Keratinocyte (primary cell): ENCODE measurements at regions not wholly inside any gene's neighbourhood (a gene's known extent, or its start where the extent isn't known, plus 50 kb on each side); places are given as distances from the start of the nearest gene placed in this dataset.

Source experiments
- DNase-seq: peaks from one replicate; pipeline ENCODE4 v3.0.0-alpha.2; 2011; ENCODE audit warnings: low read depth, missing footprints, low spot score
- FAIRE-seq: peaks from 2 replicates; lab custom pipeline; 2011; peaks lifted over from hg19 to GRCh38; lab: Jason Lieb, UNC
- H2AFZ ChIP-seq: 2 replicates; pipeline ENCODE4 v1.6.0; 2012; ENCODE audit warnings: low read length, control low read depth, inconsistent platforms; ENCODE audit not compliant: control insufficient read depth
- H3K27ac ChIP-seq: 2 replicates; pipeline ENCODE4 v1.5.1; 2011; ENCODE audit warnings: low read length; ENCODE audit not compliant: control insufficient read depth, insufficient read depth
- H3K27me3 ChIP-seq: 3 replicates; pipeline ENCODE4 v1.6.0; 2011; ENCODE audit warnings: low read length; ENCODE audit not compliant: control insufficient read depth, insufficient read depth; ENCODE audit errors: extremely low read depth
- H3K36me3 ChIP-seq, 2 experiments: 2 replicates in 1 of 2; 3 replicates in 1 of 2; pipeline ENCODE4 v1.5.1; 2011; ENCODE audit warnings: low read length in 2 of 2, mild to moderate bottlenecking in 1 of 2; ENCODE audit not compliant: control insufficient read depth in 2 of 2, insufficient read depth in 2 of 2; ENCODE audit errors: extremely low read depth in 1 of 2
- H3K4me1 ChIP-seq: 3 replicates; pipeline ENCODE4 v1.5.1; 2011; ENCODE audit warnings: low read length; ENCODE audit not compliant: control insufficient read depth, insufficient read depth; ENCODE audit errors: extremely low read depth
- H3K4me2 ChIP-seq: 3 replicates; pipeline ENCODE4 v1.6.0; 2011; ENCODE audit warnings: low read depth, low read length; ENCODE audit not compliant: control insufficient read depth, insufficient read depth; ENCODE audit errors: extremely low read depth
- H3K4me3 ChIP-seq, 3 experiments: fragments of 200-600 bp in 1 of 3; sonication (generic) in 1 of 3; 2 replicates in 2 of 3; 3 replicates in 1 of 3; pipeline ENCODE4 v1.5.1; 2011 to 2016; ENCODE audit warnings: low read length in 3 of 3, mild to moderate bottlenecking in 3 of 3, control low read depth in 2 of 3, inconsistent platforms in 1 of 3, low read depth in 1 of 3, mixed read lengths in 1 of 3, mixed run types in 1 of 3, moderate library complexity in 1 of 3; ENCODE audit not compliant: control insufficient read depth in 2 of 3, insufficient read depth in 2 of 3; ENCODE audit errors: extremely low read depth in 1 of 3
- H3K79me2 ChIP-seq: 2 replicates; pipeline ENCODE4 v1.6.0; 2012; ENCODE audit warnings: low read length; ENCODE audit not compliant: control insufficient read depth, insufficient read depth
- H3K9ac ChIP-seq: 3 replicates; pipeline ENCODE4 v1.6.0; 2011; ENCODE audit warnings: low read length; ENCODE audit not compliant: control insufficient read depth, insufficient read depth; ENCODE audit errors: extremely low read depth
- H3K9me1 ChIP-seq: 3 replicates; pipeline ENCODE4 v1.6.0; 2011; ENCODE audit warnings: low read length; ENCODE audit not compliant: control insufficient read depth, insufficient read depth; ENCODE audit errors: extremely low read depth
- H3K9me3 ChIP-seq: 2 replicates; pipeline ENCODE4 v1.5.1; 2012; ENCODE audit warnings: low read depth, low read length; ENCODE audit not compliant: control insufficient read depth
- H4K20me1 ChIP-seq: 3 replicates; pipeline ENCODE4 v1.6.0; 2011; ENCODE audit warnings: low read length; ENCODE audit not compliant: control insufficient read depth, insufficient read depth; ENCODE audit errors: extremely low read depth
- EZH2 ChIP-seq: IDR thresholded peaks from one replicate; pipeline ENCODE4 v1.6.1; 2012; ENCODE audit warnings: inconsistent platforms, mild to moderate bottlenecking, low read length, moderate library complexity
- dilution Hi-C: fragments of 300-500 bp; cut with MboI; formaldehyde crosslinking; loops from one replicate; pipeline ENCODE4 v1.7.0; 2020; ENCODE audit warnings: low sequenced_read_pairs; ENCODE audit not compliant: extremely low pct_ligation_motif_present
- TF ChIP-seq, protein P1 (sequence below), 3 experiments: IDR thresholded peaks in 1 of 3; conservative IDR thresholded peaks in 1 of 3; optimal IDR thresholded peaks in 1 of 3; 2 replicates in 2 of 3; 3 replicates in 1 of 3; pipeline versions ENCODE3 to v1.5.1; 2011; ENCODE audit warnings: low read length in 3 of 3, mild to moderate bottlenecking in 3 of 3, moderate library complexity in 2 of 3, control low read depth in 1 of 3, inconsistent platforms in 1 of 3; ENCODE audit not compliant: insufficient read depth in 2 of 3; ENCODE audit errors: extremely low read depth in 1 of 3

DNA sequence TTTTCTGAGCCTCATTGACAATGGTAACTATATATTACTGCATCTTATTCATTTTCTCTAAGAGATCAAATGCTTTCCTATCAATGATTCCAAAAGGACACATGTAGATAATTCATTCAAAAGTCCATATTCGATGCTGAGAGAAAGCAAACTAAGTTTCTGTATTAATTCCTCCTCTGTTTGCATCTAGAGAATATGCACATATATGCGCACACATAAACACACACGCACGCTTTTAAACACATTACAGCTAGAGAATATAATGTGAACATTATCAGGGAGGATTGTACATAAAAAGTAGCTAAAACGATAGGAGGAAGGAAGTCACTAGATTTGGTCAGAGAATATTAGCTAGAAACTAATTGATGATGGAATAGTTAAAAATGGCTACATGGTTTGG, 379.0 kb upstream of the NETO1 start:
- FAIRE-seq = no peak

DNA sequence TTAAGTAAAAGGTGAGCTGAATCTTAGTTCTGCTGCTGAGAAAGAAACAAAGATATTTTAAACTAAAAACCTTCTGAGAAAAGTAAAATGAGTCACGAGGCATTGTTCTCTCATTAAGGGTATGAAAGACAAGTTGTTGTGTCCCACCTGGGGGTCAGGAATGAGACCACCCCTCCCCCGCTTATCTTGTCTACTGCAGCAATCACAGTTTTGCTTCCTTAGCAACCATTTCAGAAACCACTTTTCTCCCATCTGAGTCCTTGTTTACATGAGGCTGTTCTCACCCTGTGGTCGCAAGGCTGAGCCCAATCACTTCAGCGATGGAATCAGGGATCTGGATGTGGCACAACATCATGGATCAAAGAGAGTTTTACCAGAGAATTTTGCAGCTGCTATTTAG, 377.6 kb upstream of the NETO1 start:
- Histone ChIP-seq H3K9me3 (no peaks in the 10 kb centered on the region), H3K4me1 (no peaks in the 10 kb centered on the region), H3K79me2 (no peaks in the 10 kb centered on the region), H2AFZ (no peak overlapping the region), H3K36me3 (no peaks in the 10 kb centered on the region), H3K9ac (no peak overlapping the region), H3K4me2 (no peak overlapping the region), H3K27ac (no peak overlapping the region), H3K4me3 (no peak overlapping the region), H3K27me3 (no peaks in the 10 kb centered on the region), H4K20me1 (no peaks in the 10 kb centered on the region), H3K9me1 (no peaks in the 10 kb centered on the region)
- dilution Hi-C loops = no loop called here
- FAIRE-seq (no peak), DNase-seq (no peak)
- TF ChIP-seq, protein P1, sequence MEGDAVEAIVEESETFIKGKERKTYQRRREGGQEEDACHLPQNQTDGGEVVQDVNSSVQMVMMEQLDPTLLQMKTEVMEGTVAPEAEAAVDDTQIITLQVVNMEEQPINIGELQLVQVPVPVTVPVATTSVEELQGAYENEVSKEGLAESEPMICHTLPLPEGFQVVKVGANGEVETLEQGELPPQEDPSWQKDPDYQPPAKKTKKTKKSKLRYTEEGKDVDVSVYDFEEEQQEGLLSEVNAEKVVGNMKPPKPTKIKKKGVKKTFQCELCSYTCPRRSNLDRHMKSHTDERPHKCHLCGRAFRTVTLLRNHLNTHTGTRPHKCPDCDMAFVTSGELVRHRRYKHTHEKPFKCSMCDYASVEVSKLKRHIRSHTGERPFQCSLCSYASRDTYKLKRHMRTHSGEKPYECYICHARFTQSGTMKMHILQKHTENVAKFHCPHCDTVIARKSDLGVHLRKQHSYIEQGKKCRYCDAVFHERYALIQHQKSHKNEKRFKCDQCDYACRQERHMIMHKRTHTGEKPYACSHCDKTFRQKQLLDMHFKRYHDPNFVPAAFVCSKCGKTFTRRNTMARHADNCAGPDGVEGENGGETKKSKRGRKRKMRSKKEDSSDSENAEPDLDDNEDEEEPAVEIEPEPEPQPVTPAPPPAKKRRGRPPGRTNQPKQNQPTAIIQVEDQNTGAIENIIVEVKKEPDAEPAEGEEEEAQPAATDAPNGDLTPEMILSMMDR (optimal IDR thresholded peaks at IDR 0.05 in 1 of 3, IDR thresholded peaks at IDR 0.05 in 1 of 3, conservative IDR thresholded peaks at IDR 0.05 in 1 of 3; ENCODE audit: extremely low read depth in 1 of 3, insufficient read depth in 2 of 3, low read length in 3 of 3) = no peak
- TF ChIP-seq EZH2 = no peak

More for the DNA sequence above, 379.0 kb upstream of the NETO1 start:
- no peak overlapping the region for H3K9ac ChIP-seq
- dilution Hi-C loops = no loop called here
- no peak overlapping the region for H3K4me3 ChIP-seq
- no peaks in the 10 kb centered on the region for H4K20me1 ChIP-seq
- no peaks in the 10 kb centered on the region for H3K9me3 ChIP-seq
- H3K79me2 ChIP-seq = no peaks in the 10 kb centered on the region
- H3K36me3 ChIP-seq = no peaks in the 10 kb centered on the region
- TF ChIP-seq, protein P1 (optimal IDR thresholded peaks at IDR 0.05 in 1 of 3, IDR thresholded peaks at IDR 0.05 in 1 of 3, conservative IDR thresholded peaks at IDR 0.05 in 1 of 3; ENCODE audit: extremely low read depth in 1 of 3, insufficient read depth in 2 of 3, low read length in 3 of 3) = no peak
- no peak for TF ChIP-seq EZH2
- no peaks in the 10 kb centered on the region for H3K4me1 ChIP-seq
- H2AFZ ChIP-seq = no peak overlapping the region
- no peak overlapping the region for H3K4me2 ChIP-seq
- no peak for DNase-seq
- H3K27me3 ChIP-seq = no peaks in the 10 kb centered on the region
- H3K27ac ChIP-seq = no peak overlapping the region
- no peaks in the 10 kb centered on the region for H3K9me1 ChIP-seq
